ENCODE measurements at regions not wholly inside any gene's neighbourhood (a gene's known extent, or its start where the extent isn't known, plus 50 kb on each side); places are given as distances from the start of the nearest gene placed in this dataset.

DNA sequence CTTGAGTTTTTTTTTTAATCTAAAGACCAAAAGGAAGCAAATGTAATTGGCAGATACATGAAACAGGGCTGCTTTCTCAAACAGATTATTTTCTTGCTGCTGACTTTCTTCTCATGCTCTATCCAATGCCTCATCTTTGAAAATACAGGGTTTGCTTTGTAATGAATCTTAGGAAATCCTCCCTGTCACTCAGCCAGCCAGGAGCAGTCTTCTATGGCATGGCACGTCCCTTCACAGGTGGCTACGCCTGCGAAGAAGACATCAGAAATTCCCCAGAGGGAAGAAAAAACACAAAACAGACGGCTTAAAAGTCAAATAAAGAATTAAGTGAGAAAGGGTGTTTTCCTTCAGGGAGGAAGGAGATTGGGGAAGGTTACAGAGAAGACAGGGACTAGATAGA is 242.5 kb downstream of the IGSF11 start:
- ChIA-PET CTCF (no interaction called here), POLR2A (ENCODE audit: unreplicated experiment) (no interaction called here)
- Histone ChIP-seq H3K9me2 (ENCODE audit: insufficient read depth) (no peaks in the 10 kb centered on the region; the same call in 1 of the 2 replicates), H3K4me2 (no peak overlapping the region), H3K4me3 (no peak overlapping the region), H2AFZ (no peak overlapping the region), H3K9me3 (ENCODE audit: insufficient read depth, low read depth) (no peaks in the 10 kb centered on the region), H3K27ac (no peak overlapping the region), H3K79me2 (ENCODE audit: low read depth) (no peaks in the 10 kb centered on the region), H3K36me3 (ENCODE audit: low read depth) (no peaks in the 10 kb centered on the region), H3K4me1 (replicated peaks; ENCODE audit: insufficient read depth) (no peaks in the 10 kb centered on the region), H4K20me1 (ENCODE audit: insufficient read depth) (no peaks in the 10 kb centered on the region), H3K27me3 (ENCODE audit: insufficient read depth, low read depth) (no peaks in the 10 kb centered on the region), H3F3A (ENCODE audit: insufficient read depth, low read depth) (no peaks in the 10 kb centered on the region)
- TF ChIP-seq, protein P1, sequence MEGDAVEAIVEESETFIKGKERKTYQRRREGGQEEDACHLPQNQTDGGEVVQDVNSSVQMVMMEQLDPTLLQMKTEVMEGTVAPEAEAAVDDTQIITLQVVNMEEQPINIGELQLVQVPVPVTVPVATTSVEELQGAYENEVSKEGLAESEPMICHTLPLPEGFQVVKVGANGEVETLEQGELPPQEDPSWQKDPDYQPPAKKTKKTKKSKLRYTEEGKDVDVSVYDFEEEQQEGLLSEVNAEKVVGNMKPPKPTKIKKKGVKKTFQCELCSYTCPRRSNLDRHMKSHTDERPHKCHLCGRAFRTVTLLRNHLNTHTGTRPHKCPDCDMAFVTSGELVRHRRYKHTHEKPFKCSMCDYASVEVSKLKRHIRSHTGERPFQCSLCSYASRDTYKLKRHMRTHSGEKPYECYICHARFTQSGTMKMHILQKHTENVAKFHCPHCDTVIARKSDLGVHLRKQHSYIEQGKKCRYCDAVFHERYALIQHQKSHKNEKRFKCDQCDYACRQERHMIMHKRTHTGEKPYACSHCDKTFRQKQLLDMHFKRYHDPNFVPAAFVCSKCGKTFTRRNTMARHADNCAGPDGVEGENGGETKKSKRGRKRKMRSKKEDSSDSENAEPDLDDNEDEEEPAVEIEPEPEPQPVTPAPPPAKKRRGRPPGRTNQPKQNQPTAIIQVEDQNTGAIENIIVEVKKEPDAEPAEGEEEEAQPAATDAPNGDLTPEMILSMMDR (conservative IDR thresholded peaks at IDR 0.05): no peak
- TF ChIP-seq EZH2 (IDR thresholded peaks at IDR 0.05; ENCODE audit: low read depth): no peak
- intact Hi-C loops (cut with micrococcal nuclease; ENCODE audit: unreplicated experiment): no loop called here
- BruUV-seq (replicated peaks): no TSS peak
- no peak for DNase-seq

DNA sequence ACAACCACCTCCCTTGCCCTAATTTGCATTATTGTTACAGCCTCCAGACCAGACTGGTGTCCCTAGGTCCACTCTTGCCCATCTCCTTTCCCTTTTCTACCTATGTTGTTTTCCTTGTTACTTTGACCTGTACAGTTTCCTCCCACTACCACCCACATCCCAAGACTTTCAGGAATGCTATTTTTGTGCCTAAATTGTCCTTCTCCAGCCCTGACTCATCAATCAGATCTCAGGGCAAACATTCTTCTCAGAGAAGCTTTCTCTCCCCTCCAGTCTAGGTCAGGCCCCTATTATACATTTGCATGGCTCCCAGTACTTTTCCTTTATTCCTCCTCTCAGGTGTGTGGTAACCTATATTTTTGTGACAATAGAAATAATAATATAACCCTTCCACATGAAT is 241.5 kb downstream of the IGSF11 start:
- Histone ChIP-seq H3F3A (ENCODE audit: insufficient read depth, low read depth) (no peaks in the 10 kb centered on the region), H3K9me2 (ENCODE audit: insufficient read depth) (no peaks in the 10 kb centered on the region; the same call in 1 of the 2 replicates), H3K27ac (no peak overlapping the region), H3K4me2 (no peak overlapping the region), H3K36me3 (ENCODE audit: low read depth) (no peaks in the 10 kb centered on the region), H3K79me2 (ENCODE audit: low read depth) (no peaks in the 10 kb centered on the region), H3K4me1 (replicated peaks; ENCODE audit: insufficient read depth) (no peaks in the 10 kb centered on the region), H3K9me3 (ENCODE audit: insufficient read depth, low read depth) (no peaks in the 10 kb centered on the region), H3K4me3 (no peak overlapping the region), H2AFZ (no peak overlapping the region), H4K20me1 (ENCODE audit: insufficient read depth) (no peaks in the 10 kb centered on the region), H3K27me3 (ENCODE audit: insufficient read depth, low read depth) (no peaks in the 10 kb centered on the region)
- ChIA-PET POLR2A (ENCODE audit: unreplicated experiment) (no interaction called here), CTCF (no interaction called here)
- no peak for DNase-seq
- intact Hi-C loops (cut with micrococcal nuclease; ENCODE audit: unreplicated experiment): no loop called here
- no TSS peak for BruUV-seq (replicated peaks)
- no peak for TF ChIP-seq EZH2 (IDR thresholded peaks at IDR 0.05; ENCODE audit: low read depth)
- TF ChIP-seq, protein P1 (conservative IDR thresholded peaks at IDR 0.05): no peak

DNA sequence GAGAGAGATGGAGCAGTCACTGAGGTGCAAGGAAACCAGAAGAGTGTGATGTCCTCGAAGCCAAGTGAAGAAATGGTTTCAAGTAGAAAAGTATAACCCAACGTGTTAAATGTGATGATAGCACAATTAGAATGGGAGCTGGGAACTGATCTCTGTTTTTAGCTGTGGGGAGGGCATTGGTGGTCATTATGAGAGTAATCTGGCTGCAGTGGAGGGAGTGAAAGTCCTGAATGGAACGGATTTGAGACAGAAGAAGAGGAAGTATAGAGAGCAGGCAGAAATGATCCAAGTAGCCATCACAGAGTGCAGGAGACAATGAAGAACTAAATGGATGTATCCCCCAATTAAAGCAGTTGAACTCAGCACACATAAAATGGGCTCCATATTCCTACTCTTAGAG is 235.3 kb downstream of the IGSF11 start:
- Histone ChIP-seq H3K9me3 (ENCODE audit: insufficient read depth, low read depth) (no peaks in the 10 kb centered on the region), H3F3A (ENCODE audit: insufficient read depth, low read depth) (no peaks in the 10 kb centered on the region), H3K27me3 (ENCODE audit: insufficient read depth, low read depth) (no peaks in the 10 kb centered on the region), H3K36me3 (ENCODE audit: low read depth) (no peaks in the 10 kb centered on the region), H3K27ac (no peak overlapping the region), H3K79me2 (ENCODE audit: low read depth) (no peaks in the 10 kb centered on the region), H4K20me1 (ENCODE audit: insufficient read depth) (no peaks in the 10 kb centered on the region), H2AFZ (no peak overlapping the region), H3K4me1 (replicated peaks; ENCODE audit: insufficient read depth) (no peaks in the 10 kb centered on the region), H3K9me2 (ENCODE audit: insufficient read depth) (no peaks in the 10 kb centered on the region), H3K4me3 (no peak overlapping the region), H3K4me2 (no peak overlapping the region)
- POLR2A ChIA-PET (ENCODE audit: unreplicated experiment): no interaction called here
- DNase-seq: no peak
- no peak for TF ChIP-seq EZH2 (IDR thresholded peaks at IDR 0.05; ENCODE audit: low read depth)
- TF ChIP-seq, protein P1 (conservative IDR thresholded peaks at IDR 0.05): no peak
- BruUV-seq (replicated peaks): no TSS peak
- intact Hi-C loops (cut with micrococcal nuclease; ENCODE audit: unreplicated experiment): no loop called here
- CTCF ChIA-PET: no interaction called here

All from PC-9 (cell line).